B cell (primary cell): ENCODE measurements at regions not wholly inside any gene's neighbourhood (a gene's known extent, or its start where the extent isn't known, plus 50 kb on each side); places are given as distances from the start of the nearest gene placed in this dataset.

Source experiments
- ATAC-seq: fragments of 200-7000 bp; cut with Tn5 transposase; one replicate; pipeline ENCODE4 v1.10.0; 2021; ENCODE audit warnings: low read depth, mild to moderate bottlenecking, moderate number of reproducible peaks, moderate library complexity
- CTCF ChIA-PET: fragments of 350-600 bp; sonication (Branson Sonifier 250); formaldehyde crosslinking; loops from one replicate; lab custom pipeline; 2021; ENCODE audit warnings: antibody characterized with exemption, inconsistent platforms; lab: Charles Lee
- POLR2A ChIA-PET: fragments of 350-600 bp; sonication (Branson Sonifier 250); formaldehyde crosslinking; loops from one replicate; lab custom pipeline; 2021; ENCODE audit warnings: antibody characterized with exemption; lab: Charles Lee
- DNase-seq: peaks from one replicate; pipeline ENCODE4 v3.0.0; 2013
- H2AFZ ChIP-seq: 2 replicates; pipeline ENCODE4 v1.6.1; 2012; ENCODE audit warnings: mild to moderate bottlenecking, low read depth, low read length; ENCODE audit not compliant: insufficient read depth, poor library complexity, severe bottlenecking
- H3K27ac ChIP-seq, 2 donors: 1 replicate in 1 of 2; 2 replicates in 1 of 2; pipeline ENCODE4 v1.5.1; 2012 to 2013; ENCODE audit warnings: low read length in 2 of 2, mild to moderate bottlenecking in 2 of 2, moderate library complexity in 1 of 2
- H3K27me3 ChIP-seq, 4 experiments: fragments of 200-600 bp in 1 of 4; sonication (generic) in 1 of 4; replicated peaks in 1 of 4; 1 replicate in 2 of 4; 2 replicates in 2 of 4; pipeline versions ENCODE4 v1.6.1 to v1.7.0; 2013 to 2016; ENCODE audit warnings: low read length in 3 of 4, mild to moderate bottlenecking in 2 of 4, mixed read lengths in 1 of 4, moderate library complexity in 1 of 4; ENCODE audit not compliant: insufficient read depth in 4 of 4, control insufficient read depth in 3 of 4; ENCODE audit errors: control extremely low read depth in 1 of 4
- H3K36me3 ChIP-seq, 2 experiments: replicated peaks in 1 of 2; 1 replicate in 1 of 2; 2 replicates in 1 of 2; pipeline versions ENCODE4 v1.6.1 to v1.7.1; 2013; ENCODE audit warnings: low read length in 1 of 2; ENCODE audit not compliant: insufficient read depth in 2 of 2, control insufficient read depth in 1 of 2; ENCODE audit errors: control extremely low read depth in 1 of 2, extremely low read depth in 1 of 2
- H3K4me1 ChIP-seq, 2 donors: fragments of 200-600 bp in 1 of 2; sonication (generic) in 1 of 2; 1 replicate in 1 of 2; 2 replicates in 1 of 2; pipeline versions ENCODE4 v1.5.1 to v1.6.1; 2013 to 2017; ENCODE audit warnings: low read length in 2 of 2; ENCODE audit not compliant: control insufficient read depth in 2 of 2, insufficient read depth in 2 of 2
- H3K4me2 ChIP-seq: replicated peaks from 2 replicates; pipeline ENCODE3; 2012; ENCODE audit warnings: mild to moderate bottlenecking, low read depth, low read length; ENCODE audit not compliant: poor library complexity, severe bottlenecking
- H3K4me3 ChIP-seq, 5 experiments: fragments of 200-600 bp in 1 of 5; sonication (generic) in 1 of 5; 1 replicate in 3 of 5; 2 replicates in 2 of 5; pipeline versions ENCODE4 v1.5.1 to v1.7.0; 2011 to 2016; ENCODE audit warnings: low read length in 4 of 5, mild to moderate bottlenecking in 4 of 5, low read depth in 2 of 5, control low read depth in 1 of 5, moderate library complexity in 1 of 5; ENCODE audit not compliant: insufficient read depth in 1 of 5; ENCODE audit errors: control extremely low read depth in 1 of 5, extremely low read depth in 1 of 5
- H3K79me2 ChIP-seq: fragments of 200-600 bp; sonication (generic); one replicate; pipeline ENCODE4 v1.6.0; 2016; ENCODE audit warnings: low read length; ENCODE audit not compliant: control insufficient read depth, insufficient read depth
- H3K9ac ChIP-seq: fragments of 200-600 bp; sonication (generic); 2 replicates; pipeline ENCODE4 v1.6.1; 2017; ENCODE audit warnings: mild to moderate bottlenecking, low read length, moderate library complexity
- H3K9me3 ChIP-seq, 3 donors: one replicate each; pipeline versions ENCODE4 v1.6.1 to v1.7.1; 2013; ENCODE audit warnings: low read length in 2 of 3; ENCODE audit not compliant: control insufficient read depth in 2 of 3, insufficient read depth in 1 of 3; ENCODE audit errors: control extremely low read depth in 1 of 3
- H4K20me1 ChIP-seq: 2 replicates; pipeline ENCODE4 v1.6.0; 2012; ENCODE audit warnings: mild to moderate bottlenecking, low read length; ENCODE audit not compliant: insufficient read depth, control insufficient read depth, poor library complexity, severe bottlenecking
- H3K27ac Mint-ChIP-seq: one replicate; pipeline ENCODE4 v1.8.0; 2021; ENCODE audit warnings: mixed read lengths
- H3K27me3 Mint-ChIP-seq: one replicate; pipeline ENCODE4 v1.8.0; 2021; ENCODE audit warnings: mixed read lengths
- H3K4me1 Mint-ChIP-seq: one replicate; pipeline ENCODE4 v1.8.0; 2021; ENCODE audit warnings: mixed read lengths
- H3K4me3 Mint-ChIP-seq: one replicate; pipeline ENCODE4 v1.8.0; 2021; ENCODE audit warnings: mixed read lengths
- H3K9me3 Mint-ChIP-seq: one replicate; pipeline ENCODE4 v1.8.0; 2022; ENCODE audit warnings: mixed read lengths; ENCODE audit not compliant: insufficient read depth
- CTCF ChIP-seq: fragments of 200-600 bp; IDR thresholded peaks from one replicate; pipeline ENCODE4 v1.8.0; 2022; ENCODE audit warnings: antibody characterized with exemption, mild to moderate bottlenecking
- EZH2 ChIP-seq: IDR thresholded peaks from 2 replicates; pipeline ENCODE4 v1.6.1; 2012; ENCODE audit warnings: borderline replicate concordance, low read depth, mild to moderate bottlenecking, moderate library complexity, low read length; ENCODE audit not compliant: insufficient read depth, poor library complexity, severe bottlenecking
- WGBS: methylation state at CpG from one replicate; pipeline ENCODE4 v1.1.5; 2013; ENCODE audit warnings: missing lambda C conversion rate; ENCODE audit not compliant: insufficient coverage; 5-methylcytosine and 5-hydroxymethylcytosine counted together
- intact Hi-C: fragments of 100-400 bp; cut with micrococcal nuclease; formaldehyde crosslinking; loops from one replicate; pipeline ENCODE4 v1.10.0; 2022

GRCh38 chr4:134560728-134561127 is 359.1 kb upstream of the PABPC4L start:
- WGBS = no CpG with 5 or more reads among the region's 3 CpGs
- H3K9me3 ChIP-seq = no peaks in the 10 kb centered on the region
- no peaks in the 10 kb centered on the region for H4K20me1 ChIP-seq
- H3K27me3 ChIP-seq = no peaks in the 10 kb centered on the region
- no peak overlapping the region for H3K9ac ChIP-seq
- no peak overlapping the region for H3K27ac ChIP-seq
- TF ChIP-seq CTCF (no peak), EZH2 (no peak)
- Mint-ChIP-seq H3K27me3 (no peaks in the 10 kb centered on the region), H3K4me3 (no peak overlapping the region), H3K4me1 (no peaks in the 10 kb centered on the region), H3K9me3 (peaks cover 3% of the 10 kb centered on the region), H3K27ac (no peak overlapping the region)
- no peak overlapping the region for H3K4me3 ChIP-seq
- no peaks in the 10 kb centered on the region for H3K36me3 ChIP-seq
- ATAC-seq (no peak), DNase-seq (no peak)
- intact Hi-C loops = no loop called here
- no peaks in the 10 kb centered on the region for H3K4me1 ChIP-seq
- H3K79me2 ChIP-seq = no peaks in the 10 kb centered on the region
- ChIA-PET POLR2A (no interaction called here), CTCF (no interaction called here)
- no peak overlapping the region for H3K4me2 ChIP-seq
- no peak overlapping the region for H2AFZ ChIP-seq

GRCh38 chr4:134552063-134552462 is 350.5 kb upstream of the PABPC4L start:
- CTCF ChIA-PET = no interaction called here
- ATAC-seq (no peak), DNase-seq (no peak)
- Histone ChIP-seq H3K27ac (no peak overlapping the region), H3K36me3 (no peaks in the 10 kb centered on the region), H3K79me2 (no peaks in the 10 kb centered on the region), H3K4me2 (no peak overlapping the region), H4K20me1 (no peaks in the 10 kb centered on the region), H3K9ac (no peak overlapping the region), H3K9me3 (peaks cover 0 to 4% (median 3%) of the 10 kb centered on the region in 3 donors), H3K27me3 (no peaks in the 10 kb centered on the region), H3K4me1 (no peaks in the 10 kb centered on the region), H2AFZ (no peak overlapping the region), H3K4me3 (no peak overlapping the region)
- H3K4me1 Mint-ChIP-seq = no peaks in the 10 kb centered on the region
- POLR2A ChIA-PET = no interaction called here
- 55% methylated on average over 1 of the region's 1 CpG for WGBS
- H3K4me3 Mint-ChIP-seq = no peak overlapping the region
- H3K9me3 Mint-ChIP-seq = peaks cover 5% of the 10 kb centered on the region
- H3K27ac Mint-ChIP-seq = no peak overlapping the region
- TF ChIP-seq EZH2 (no peak), CTCF (no peak)
- intact Hi-C loops = no loop called here
- H3K27me3 Mint-ChIP-seq = no peaks in the 10 kb centered on the region
